SW480 (cell line): ENCODE measurements at regions not wholly inside any gene's neighbourhood (a gene's known extent, or its start where the extent isn't known, plus 50 kb on each side); places are given as distances from the start of the nearest gene placed in this dataset.

Experiments
- DNase-seq: peaks from one replicate; pipeline ENCODE4 v3.0.0-alpha.2; 2016; ENCODE audit warnings: low spot score

DNA sequence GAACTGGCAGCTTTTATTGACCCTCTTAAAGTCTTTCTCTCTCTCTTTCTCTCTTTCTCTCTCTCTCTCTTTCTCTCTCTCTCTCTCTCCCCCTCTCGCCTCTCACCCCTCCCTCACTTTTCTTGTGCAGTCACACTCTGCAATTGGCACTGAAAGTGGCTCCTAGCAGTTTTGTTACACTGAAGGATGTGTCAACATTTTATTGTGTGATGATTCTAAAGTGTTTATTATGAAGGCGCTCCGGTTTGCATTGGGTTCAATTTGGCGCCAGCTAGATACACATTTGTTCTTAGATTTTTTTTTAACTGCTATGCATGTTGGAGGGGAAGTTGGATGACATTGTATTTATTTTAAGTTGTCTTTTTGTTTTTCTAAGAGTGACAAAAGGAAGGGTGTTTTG is 64.0 kb upstream of the CHRM3 start:
- no peak for DNase-seq

- DNase-seq, result no peak
These were observed 64.5 kb upstream of the CHRM3 start for GRCh38 chr1:239321877-239322276.

- DNase-seq, result no peak
These were observed 68.4 kb upstream of the CHRM3 start for GRCh38 chr1:239317948-239318347.

DNA sequence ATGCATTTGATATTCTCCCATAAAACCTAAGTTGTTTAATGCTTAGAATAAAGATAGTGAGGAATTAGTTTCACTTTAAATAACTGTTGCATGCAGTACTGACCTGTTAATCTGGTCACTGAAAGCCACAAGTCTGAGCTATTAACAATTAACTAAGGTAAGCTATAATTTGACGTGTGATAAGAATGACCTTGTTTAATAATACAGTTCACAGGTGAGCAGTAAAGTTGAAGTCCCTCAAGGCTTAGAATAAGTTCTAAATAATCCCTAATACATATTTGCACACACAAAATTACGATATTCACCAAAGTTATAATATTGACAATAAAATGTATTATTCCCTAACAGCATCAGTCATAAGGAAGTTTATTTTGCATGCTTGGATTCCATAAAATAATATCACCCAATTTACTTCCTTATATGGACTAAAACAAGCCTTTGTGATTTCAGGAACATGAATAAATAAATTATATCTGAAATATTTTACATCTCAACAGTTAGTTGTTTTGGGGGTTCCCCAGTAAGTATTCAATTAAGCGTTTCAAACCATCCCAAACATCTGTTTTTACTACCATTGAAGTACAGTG is 70.6 kb upstream of the CHRM3 start:
- DNase-seq, result no peak

DNA sequence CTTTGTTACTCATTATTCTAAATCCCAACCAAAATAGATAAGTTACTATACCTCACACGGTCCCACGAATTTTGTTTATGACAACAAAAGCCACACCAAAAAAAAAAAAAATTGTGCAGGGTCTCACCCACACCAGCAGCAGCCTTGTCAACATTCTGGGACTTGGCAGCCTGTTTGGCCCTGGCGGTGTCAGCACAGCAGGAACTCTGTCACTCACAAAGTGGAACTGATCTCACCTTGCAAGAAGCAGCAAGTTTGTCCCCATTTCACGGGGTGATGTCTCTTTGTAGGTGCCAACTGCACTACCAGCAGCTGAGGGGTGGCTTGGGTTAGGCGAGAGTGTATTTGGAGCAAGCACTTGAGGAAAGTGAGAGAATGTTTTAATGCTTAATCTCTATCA is 75.0 kb upstream of the CHRM3 start:
- DNase-seq, result no peak

GRCh38 chr1:239308701-239309333 is 77.6 kb upstream of the CHRM3 start:
- peak; percentile 34 for DNase-seq

DNA sequence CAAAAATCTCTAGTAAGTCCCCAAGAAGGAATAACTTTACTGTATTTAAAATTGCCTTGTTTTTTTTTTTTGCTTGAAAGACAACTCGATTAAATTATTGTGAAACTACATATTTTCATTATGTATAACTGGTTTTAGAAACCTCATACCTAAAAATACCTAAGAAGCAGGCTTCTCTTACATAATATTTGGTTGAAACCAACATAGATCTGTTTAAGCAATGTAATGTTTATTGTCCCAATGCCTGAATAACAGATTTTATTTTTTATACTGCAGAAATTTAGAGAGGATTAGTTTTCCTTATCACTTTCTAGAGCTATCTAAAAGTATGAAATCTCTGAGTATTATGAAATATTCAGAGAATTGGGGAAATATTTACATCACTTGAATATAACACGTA is 78.5 kb upstream of the CHRM3 start:
- DNase-seq, result no peak

GRCh38 chr1:239306426-239306825 is 79.9 kb upstream of the CHRM3 start:
- no peak for DNase-seq

GRCh38 chr1:239303289-239303688 is 83.1 kb upstream of the CHRM3 start:
- DNase-seq, result no peak

DNA sequence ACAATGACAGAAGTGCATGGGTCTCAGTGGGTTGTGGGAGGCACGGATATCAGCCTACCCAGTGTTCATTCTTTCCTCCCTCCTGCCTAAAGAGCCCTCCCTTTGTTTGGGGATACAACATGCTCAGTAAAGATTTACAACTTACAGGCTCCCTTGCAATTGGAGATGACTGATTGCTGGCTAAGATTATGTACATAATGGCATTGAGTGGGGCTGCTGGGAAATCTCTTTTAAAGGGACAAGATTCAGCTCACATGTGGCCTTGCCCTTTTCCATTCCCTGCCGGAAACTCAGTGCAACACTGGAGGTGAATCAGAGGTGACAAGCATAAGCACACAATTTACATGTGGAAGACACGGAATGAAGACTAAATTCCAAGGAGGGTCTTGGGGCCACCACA is 83.7 kb upstream of the CHRM3 start:
- DNase-seq, result no peak

DNA sequence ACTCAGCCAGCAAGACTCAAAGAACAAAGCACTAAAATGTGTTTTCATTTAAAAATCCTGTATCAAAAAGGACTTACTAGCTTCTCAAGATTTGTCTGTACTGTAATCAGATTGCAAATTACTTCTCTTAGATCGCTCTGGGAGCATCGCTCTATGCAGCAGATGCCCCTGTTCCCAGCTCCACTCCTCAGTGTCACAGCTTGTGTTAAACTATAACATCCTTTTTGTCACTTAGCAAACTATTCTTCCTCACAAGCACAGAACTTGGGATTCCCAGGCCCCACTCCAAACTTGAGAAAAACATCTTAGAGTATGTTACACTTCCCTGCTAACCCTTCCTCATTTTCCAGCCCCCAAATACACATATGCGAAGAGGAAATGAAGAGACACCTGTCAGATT is 85.1 kb upstream of the CHRM3 start:
- DNase-seq, result no peak

DNA sequence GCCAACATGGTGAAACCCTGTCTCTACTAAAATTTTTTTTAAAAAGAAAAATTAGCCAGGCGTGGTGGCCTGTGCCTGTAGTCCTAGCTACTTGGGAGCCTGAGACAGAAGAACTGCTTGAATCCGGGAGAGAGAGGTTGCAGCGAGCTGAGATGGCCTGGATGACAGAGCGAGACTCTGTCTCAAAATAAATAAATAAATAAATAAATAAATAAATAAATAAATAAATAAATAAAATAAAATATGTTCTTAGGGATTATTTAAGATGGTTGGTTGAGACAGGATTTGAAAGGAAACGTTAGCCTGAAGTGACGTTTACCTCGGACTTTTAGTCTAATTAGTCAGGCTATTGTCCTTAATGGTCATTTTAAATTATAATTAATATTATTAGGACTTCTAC is 88.5 kb upstream of the CHRM3 start:
- no peak for DNase-seq

- DNase-seq, result no peak
These were observed 92.8 kb upstream of the CHRM3 start for GRCh38 chr1:239293350-239294110.

DNA sequence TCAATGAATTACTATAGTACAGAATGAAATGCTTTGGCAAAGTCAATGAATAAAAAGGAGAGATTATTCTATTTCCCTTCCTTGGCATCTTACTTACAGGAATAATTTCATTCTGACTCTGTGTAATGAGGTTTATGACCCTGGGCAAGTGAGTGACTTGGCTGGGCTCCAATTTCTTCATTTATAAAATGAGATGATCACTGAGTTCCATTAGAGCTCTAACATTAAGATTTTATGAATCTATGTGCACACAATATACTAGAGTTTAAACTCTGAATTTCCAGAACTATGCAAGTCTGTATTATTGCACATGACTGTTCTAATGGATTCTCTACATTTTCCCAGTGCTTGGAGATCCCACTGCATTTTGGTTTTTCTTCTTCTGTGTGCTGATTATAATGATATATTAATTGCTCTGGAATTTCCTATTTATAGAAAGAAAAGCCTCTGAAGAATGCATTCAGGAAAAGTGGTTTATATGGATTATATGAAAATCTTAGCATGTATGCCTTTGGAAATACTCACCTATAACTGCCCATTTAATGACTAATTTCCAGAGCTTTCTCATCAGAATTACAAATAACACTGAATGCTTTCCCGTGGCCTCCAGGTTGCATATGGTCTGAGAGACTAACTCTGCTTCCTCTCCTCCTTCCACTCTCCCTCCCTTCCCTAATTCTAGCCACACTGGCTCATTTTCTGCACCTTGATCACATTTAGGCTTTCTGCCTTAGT is 97.4 kb upstream of the CHRM3 start:
- DNase-seq, result no peak

GRCh38 chr1:239287296-239287695 is 99.1 kb upstream of the CHRM3 start:
- no peak for DNase-seq

DNA sequence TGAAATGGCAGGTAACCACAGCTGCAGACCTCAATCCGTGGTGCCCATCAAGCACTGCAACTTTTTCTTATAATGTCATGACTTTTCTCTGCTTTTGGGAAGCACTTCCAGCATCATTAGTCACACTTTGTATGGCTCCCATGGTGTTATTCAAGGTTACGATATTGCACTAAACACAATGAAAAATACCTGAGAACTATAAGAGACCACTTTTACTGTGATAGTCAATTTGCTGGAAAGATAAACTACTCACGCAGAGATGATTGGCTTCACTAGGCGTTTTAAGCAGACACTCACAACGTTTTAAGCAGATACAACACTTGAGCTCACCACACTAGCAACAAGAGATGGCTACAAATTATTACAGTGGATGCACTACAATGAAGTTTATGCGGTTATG is 103.2 kb upstream of the CHRM3 start:
- no peak for DNase-seq

DNA sequence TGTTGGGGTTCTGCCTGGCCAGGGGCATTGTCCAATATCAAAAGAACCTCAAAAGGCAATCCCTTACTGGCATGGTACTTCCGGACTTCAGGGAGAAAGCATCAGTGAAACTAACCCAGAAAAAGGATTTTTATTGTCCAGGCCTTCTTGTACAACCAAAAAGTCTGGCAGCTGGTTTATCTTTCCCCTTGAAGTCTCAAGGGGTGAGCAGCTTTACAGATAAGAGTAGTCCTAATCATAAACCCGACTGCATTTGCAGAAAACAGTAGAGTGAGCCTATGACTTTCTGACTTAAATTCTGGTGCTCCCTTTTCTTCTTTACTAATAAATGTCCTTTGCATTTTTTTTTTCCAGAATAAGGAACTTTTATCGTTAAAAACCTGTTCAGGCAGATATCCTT is 104.0 kb upstream of the CHRM3 start:
- no peak for DNase-seq

GRCh38 chr1:239276051-239276450 is 110.3 kb upstream of the CHRM3 start:
- DNase-seq, result no peak

GRCh38 chr1:239274242-239274830 is 112.0 kb upstream of the CHRM3 start:
- DNase-seq, result no peak

- DNase-seq, result no peak
These were observed 115.9 kb upstream of the CHRM3 start for GRCh38 chr1:239270509-239270908.

- no peak for DNase-seq
These were observed 116.7 kb upstream of the CHRM3 start for GRCh38 chr1:239269706-239270105.

DNA sequence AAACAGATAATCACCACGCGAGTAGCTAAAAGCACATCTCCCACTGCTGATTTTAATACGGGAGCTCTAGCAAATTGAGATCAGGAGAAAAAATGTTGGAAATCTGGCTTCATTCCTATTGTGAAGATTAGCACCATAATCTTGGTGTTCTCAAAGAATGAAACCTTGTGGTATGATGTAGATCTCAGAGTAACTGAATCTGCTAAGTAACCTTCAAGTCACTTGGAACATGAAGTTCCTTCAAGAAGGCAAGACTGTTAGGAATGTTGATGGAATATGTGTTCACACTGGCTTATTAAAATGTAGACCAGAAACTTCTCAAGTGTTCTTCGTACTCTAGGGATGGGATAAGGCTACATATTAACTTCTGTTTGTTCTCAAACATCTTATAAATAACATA is 117.4 kb upstream of the CHRM3 start:
- DNase-seq, result no peak

- no peak for DNase-seq
These were observed 118.4 kb upstream of the CHRM3 start for GRCh38 chr1:239268007-239268406.
